ENCODE measurements at regions not wholly inside any gene's neighbourhood (a gene's known extent, or its start where the extent isn't known, plus 50 kb on each side); places are given as distances from the start of the nearest gene placed in this dataset.
"Not testable (repeated sequence)": the region's sequence is repeated elsewhere in the genome, so short reads cannot be mapped to it uniquely, and the experiment has no call there.

DNA sequence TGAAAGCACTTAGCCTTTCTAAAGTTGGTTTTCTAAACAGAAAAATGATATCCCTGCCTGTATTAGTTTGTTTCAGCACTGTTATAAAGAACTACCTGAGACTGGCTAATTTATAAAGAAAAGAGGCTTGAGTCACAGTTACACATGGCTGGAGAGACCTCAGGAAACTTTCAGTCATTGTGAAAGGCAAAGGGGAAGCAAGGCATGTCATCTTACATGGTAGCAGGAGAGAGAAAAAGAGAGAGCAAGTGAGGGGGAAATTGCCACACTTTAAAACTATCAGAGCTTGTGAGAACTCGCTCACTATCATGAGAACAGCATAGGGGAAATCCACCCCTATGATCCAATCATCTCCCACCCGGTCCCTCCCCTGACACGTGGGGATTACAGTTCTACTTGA is 64.9 kb downstream of the FAM170A start:
- Mint-ChIP-seq H3K4me1 (ENCODE audit: low read depth) (no peaks in the 10 kb centered on the region), H3K36me3 (ENCODE audit: low read depth) (no peaks in the 10 kb centered on the region), H3K4me3 (no peak overlapping the region), H3K9me3 (peaks cover 9% of the 10 kb centered on the region), H3K27ac (no peak overlapping the region), H3K27me3 (ENCODE audit: low read depth) (no peaks in the 10 kb centered on the region)
- DNase-seq (ENCODE audit: low spot score), result no peak

DNA sequence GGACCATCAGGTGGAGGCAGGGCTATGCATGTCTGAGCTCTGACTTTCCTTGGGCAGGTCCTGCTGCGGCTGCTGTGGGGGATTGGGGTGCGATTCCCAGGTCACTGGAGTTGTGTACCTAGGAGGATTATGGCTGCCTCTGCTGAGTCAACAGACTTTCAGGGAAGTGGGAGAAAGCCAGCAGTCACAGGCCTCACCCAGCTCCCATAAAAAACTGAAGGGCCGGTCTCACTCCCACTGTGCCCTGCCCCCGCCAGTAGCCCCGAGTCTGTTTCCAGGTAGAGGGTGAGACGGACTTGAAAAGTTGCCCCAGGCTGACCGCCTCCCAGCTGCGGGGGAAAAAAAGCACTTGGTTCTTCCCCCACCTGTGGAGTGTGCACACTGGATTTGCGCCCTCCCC is 76.7 kb downstream of the FAM170A start:
- H3K27me3 Mint-ChIP-seq (ENCODE audit: low read depth), result no peaks in the 10 kb centered on the region
- H3K36me3 Mint-ChIP-seq (ENCODE audit: low read depth), result no peaks in the 10 kb centered on the region
- H3K9me3 Mint-ChIP-seq, result no peaks in the 10 kb centered on the region
- H3K4me3 Mint-ChIP-seq, result no peak overlapping the region
- H3K27ac Mint-ChIP-seq, result no peak overlapping the region
- no peak for DNase-seq (ENCODE audit: low spot score)
- no peaks in the 10 kb centered on the region for H3K4me1 Mint-ChIP-seq (ENCODE audit: low read depth)

DNA sequence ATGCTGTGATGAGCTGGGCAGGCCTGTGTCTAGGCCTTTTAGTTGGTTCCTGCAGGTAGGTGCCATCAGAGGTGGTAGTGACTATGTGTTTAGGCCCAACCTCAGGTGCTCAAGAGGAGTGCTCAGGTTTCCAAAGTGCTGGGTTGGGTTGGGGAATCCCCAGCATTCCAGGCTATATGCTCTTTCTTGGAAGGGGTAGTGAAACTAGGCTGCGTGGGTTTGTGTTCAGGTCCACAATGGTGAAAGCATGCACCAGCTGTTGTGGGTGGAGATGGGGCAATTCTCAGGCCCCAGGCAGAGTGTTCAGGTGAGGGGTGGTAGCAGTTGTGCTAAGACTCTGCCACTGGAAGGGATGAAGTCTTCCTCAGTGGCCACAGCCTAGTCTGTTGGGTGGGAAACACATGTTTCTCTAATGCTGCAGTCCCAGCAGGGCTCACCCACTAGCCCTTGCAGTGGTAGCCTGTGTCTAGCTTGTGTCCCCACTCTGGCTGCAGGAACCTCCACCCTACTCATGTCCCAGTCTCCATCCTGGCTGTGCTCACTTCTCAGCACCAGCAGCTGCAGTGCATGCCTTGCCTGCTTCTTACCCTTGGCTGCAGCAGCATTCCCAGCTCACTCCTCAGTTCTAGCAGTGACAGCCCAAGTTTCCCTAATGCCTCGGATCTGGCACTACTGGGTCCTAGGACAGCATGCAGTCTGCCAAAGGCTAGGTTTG is 78.9 kb downstream of the FAM170A start:
- no peak overlapping the region for H3K4me3 Mint-ChIP-seq
- H3K27ac Mint-ChIP-seq, result no peak overlapping the region
- no peaks in the 10 kb centered on the region for H3K36me3 Mint-ChIP-seq (ENCODE audit: low read depth)
- H3K9me3 Mint-ChIP-seq, result no peaks in the 10 kb centered on the region
- H3K4me1 Mint-ChIP-seq (ENCODE audit: low read depth), result no peaks in the 10 kb centered on the region
- no peak for DNase-seq (ENCODE audit: low spot score)
- H3K27me3 Mint-ChIP-seq (ENCODE audit: low read depth), result no peaks in the 10 kb centered on the region

DNA sequence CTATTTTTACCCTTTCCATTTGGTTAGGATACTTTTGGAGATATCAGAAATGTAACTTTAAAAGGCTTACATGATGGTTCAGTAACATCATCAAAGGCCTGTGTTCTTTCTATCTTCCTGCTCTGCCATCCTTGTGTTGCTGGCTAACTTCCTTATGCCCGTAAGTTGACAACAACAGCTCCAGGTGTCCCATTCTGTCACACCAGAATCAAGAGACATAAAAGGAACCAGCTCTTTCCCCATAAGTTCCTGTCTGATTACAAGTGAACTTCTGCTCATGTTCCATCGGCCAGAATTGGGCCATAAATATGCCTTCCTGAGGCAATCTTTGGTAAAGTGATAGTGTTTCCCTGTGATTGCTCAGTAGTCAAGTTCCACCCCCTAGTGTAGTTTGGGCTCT is 92.4 kb downstream of the FAM170A start:
- Mint-ChIP-seq H3K4me1 (ENCODE audit: low read depth) (no peaks in the 10 kb centered on the region), H3K27ac (no peak overlapping the region), H3K9me3 (no peaks in the 10 kb centered on the region), H3K4me3 (no peak overlapping the region), H3K27me3 (ENCODE audit: low read depth) (no peaks in the 10 kb centered on the region), H3K36me3 (ENCODE audit: low read depth) (no peaks in the 10 kb centered on the region)
- no peak for DNase-seq (ENCODE audit: low spot score)

DNA sequence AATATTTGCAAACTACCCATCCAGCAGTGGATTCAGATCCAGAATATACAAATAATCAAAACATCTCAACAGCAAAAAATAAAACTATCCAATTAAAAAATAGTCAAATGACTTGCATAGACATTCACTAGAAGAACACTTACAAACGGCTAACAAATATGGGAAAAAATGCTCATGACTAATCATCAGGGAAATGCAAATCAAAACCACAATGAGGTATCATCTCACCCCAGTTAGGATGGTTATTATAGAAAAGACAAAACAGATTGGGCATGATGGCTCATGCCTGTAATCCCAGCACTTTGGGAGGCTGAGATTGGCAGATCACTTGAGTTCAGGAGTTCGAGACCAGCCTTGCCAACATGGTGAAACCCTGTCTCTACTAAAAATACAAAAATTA is 95.9 kb downstream of the FAM170A start:
- not testable (repeated sequence) for H3K9me3 Mint-ChIP-seq; DNase-seq (ENCODE audit: low spot score); H3K27ac Mint-ChIP-seq; H3K27me3 Mint-ChIP-seq (ENCODE audit: low read depth); H3K4me1 Mint-ChIP-seq (ENCODE audit: low read depth); H3K36me3 Mint-ChIP-seq (ENCODE audit: low read depth); H3K4me3 Mint-ChIP-seq

DNA sequence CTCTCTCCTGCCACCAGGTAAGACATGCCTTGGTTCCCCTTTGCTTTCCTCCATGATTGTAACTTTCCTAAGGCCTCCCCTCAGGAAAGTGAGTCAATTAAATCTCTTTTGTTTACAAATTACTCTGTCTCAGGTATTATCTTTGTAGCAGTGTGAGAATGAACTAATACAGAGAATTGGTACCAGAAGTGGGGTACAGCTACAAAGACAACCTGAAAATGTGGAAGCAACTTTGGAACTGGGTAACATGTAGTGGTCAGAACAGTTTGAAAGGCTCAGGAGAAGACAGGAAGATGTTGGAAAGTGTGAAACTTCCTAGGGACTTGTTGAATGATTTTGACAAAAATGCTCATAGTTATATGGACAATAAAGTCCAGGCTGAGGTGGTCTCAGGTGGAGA is 97.2 kb downstream of the FAM170A start:
- no peaks in the 10 kb centered on the region for H3K36me3 Mint-ChIP-seq (ENCODE audit: low read depth)
- no peaks in the 10 kb centered on the region for H3K27me3 Mint-ChIP-seq (ENCODE audit: low read depth)
- no peaks in the 10 kb centered on the region for H3K4me1 Mint-ChIP-seq (ENCODE audit: low read depth)
- H3K9me3 Mint-ChIP-seq, result no peaks in the 10 kb centered on the region
- H3K4me3 Mint-ChIP-seq, result no peak overlapping the region
- H3K27ac Mint-ChIP-seq, result no peak overlapping the region
- DNase-seq (ENCODE audit: low spot score), result no peak

DNA sequence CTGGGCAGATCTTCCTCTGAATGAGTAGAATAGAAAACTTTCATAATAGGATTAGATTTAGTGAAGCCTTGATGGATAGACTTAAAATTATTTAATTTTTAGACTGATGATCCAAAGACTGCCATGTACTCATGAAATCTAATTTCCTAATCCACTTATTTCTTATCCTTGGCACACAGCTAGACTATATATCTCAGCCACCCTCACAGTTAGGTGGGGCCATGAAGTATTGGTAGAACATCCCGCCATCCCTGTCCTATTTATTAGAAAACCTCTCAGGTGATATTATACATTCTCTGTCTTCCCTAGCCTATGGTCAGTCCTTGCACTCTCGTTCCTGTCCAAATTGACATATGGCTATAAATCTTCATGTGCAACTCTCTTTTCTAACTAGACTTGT is 110.9 kb downstream of the FAM170A start:
- no peaks in the 10 kb centered on the region for H3K9me3 Mint-ChIP-seq
- H3K36me3 Mint-ChIP-seq (ENCODE audit: low read depth), result no peaks in the 10 kb centered on the region
- H3K27ac Mint-ChIP-seq, result no peak overlapping the region
- H3K27me3 Mint-ChIP-seq (ENCODE audit: low read depth), result no peaks in the 10 kb centered on the region
- H3K4me1 Mint-ChIP-seq (ENCODE audit: low read depth), result no peaks in the 10 kb centered on the region
- no peak for DNase-seq (ENCODE audit: low spot score)
- no peak overlapping the region for H3K4me3 Mint-ChIP-seq

DNA sequence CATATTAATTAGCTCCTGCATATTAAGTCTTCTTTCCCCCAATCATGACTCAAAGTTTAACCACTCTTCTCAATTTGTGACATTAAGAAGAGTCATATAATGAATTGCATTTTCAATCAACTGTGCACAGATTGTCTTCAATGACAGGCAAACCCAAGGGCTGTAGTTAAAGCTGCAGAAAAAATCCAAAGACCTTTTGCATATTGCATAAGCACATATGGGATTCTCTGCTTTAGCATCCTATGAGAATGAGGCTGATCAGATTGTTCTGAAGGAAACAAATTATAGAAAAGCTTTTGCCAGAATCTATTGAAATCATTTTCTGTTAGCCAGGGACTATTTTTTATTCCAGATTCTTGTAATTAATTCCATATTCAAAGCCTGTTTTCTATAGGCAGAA is 112.3 kb downstream of the FAM170A start:
- no peaks in the 10 kb centered on the region for H3K4me1 Mint-ChIP-seq (ENCODE audit: low read depth)
- H3K27me3 Mint-ChIP-seq (ENCODE audit: low read depth), result no peaks in the 10 kb centered on the region
- H3K36me3 Mint-ChIP-seq (ENCODE audit: low read depth), result no peaks in the 10 kb centered on the region
- no peak for DNase-seq (ENCODE audit: low spot score)
- H3K9me3 Mint-ChIP-seq, result no peaks in the 10 kb centered on the region
- H3K4me3 Mint-ChIP-seq, result no peak overlapping the region
- no peak overlapping the region for H3K27ac Mint-ChIP-seq

DNA sequence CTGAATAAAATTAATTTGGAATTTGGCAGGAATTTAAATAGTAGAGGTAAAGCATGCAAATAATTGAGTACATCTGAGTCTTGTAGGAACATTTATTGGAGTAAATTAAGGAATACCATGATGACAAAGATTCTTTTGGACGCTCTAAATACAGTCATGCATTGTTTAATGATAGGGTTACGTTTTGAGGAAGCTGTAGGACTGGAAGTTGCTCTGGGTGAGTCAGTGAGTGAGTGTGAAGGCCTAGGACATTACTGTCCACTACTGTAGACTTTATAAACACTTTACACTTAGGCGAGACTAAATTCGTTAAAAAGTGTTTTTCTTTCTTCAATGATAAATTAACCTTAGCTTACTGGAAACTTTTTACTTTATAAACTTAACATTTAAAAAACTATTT is 113.0 kb downstream of the FAM170A start:
- Mint-ChIP-seq H3K9me3 (no peaks in the 10 kb centered on the region), H3K4me3 (no peak overlapping the region), H3K4me1 (ENCODE audit: low read depth) (no peaks in the 10 kb centered on the region), H3K36me3 (ENCODE audit: low read depth) (no peaks in the 10 kb centered on the region), H3K27me3 (ENCODE audit: low read depth) (no peaks in the 10 kb centered on the region), H3K27ac (no peak overlapping the region)
- DNase-seq (ENCODE audit: low spot score), result no peak

DNA sequence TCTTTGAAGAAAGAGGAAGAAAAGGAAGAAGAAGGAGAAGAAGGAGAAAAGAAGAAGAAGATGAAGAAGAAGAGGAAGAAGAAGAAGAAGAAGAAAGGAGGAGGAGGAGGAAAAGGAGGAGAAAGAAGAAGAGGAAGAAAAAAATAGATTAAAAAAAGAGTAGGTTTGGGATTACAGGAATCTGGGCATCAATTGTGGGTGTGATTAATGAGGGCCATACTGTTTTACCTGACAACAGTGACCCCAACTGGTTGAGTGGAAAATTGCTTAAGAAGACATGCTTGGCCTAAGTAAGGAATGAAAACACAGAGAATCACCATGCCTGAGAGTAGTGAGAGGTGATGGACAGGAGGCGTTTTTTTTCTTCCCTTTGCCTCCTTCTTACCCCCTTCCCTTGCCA is 114.6 kb downstream of the FAM170A start:
- Mint-ChIP-seq H3K4me1 (ENCODE audit: low read depth) (no peaks in the 10 kb centered on the region), H3K27ac (no peak overlapping the region), H3K36me3 (ENCODE audit: low read depth) (no peaks in the 10 kb centered on the region), H3K27me3 (ENCODE audit: low read depth) (no peaks in the 10 kb centered on the region), H3K4me3 (no peak overlapping the region), H3K9me3 (no peaks in the 10 kb centered on the region)
- DNase-seq (ENCODE audit: low spot score), result no peak

DNA sequence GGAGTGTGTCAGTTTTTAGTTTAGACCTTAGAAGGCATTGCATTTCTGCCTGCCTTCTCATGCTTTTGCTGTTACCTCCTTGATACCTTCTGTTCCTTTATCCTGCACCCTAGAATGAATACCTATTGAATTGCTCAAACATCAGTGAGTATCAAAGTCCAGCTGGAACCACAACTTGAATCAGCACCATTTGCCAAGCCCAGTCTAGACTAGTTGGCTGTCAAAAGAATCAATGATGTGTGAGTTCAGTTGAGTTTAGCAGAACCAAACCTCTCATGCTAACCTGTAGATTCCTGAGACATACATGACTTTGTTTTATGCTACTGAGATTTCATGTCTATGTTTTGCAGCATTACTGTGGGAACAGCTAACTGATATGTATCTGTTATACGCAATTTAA is 116.6 kb downstream of the FAM170A start:
- H3K4me1 Mint-ChIP-seq (ENCODE audit: low read depth), result no peaks in the 10 kb centered on the region

DNA sequence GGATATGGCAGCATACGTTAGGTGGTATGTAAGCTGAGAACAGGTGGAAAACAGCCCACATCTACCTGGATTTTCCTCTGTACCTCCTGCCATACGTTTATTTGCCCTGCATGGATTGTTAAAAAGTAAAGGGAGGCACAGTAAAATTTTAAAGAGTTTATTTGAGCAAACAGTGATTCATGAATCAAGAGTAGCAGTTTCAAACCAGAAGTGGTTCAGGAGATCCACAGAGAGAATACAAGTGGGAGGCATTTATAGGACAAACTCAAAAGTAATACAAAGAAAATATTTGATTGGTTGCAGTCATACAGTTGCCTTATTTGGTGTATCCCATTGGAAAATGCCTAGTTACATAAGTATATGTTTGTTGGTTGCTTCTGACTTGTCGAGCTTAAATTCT is 117.6 kb downstream of the FAM170A start:
- Mint-ChIP-seq H3K9me3 (no peaks in the 10 kb centered on the region), H3K36me3 (ENCODE audit: low read depth) (no peaks in the 10 kb centered on the region), H3K27ac (no peak overlapping the region), H3K4me3 (no peak overlapping the region), H3K4me1 (ENCODE audit: low read depth) (no peaks in the 10 kb centered on the region), H3K27me3 (ENCODE audit: low read depth) (no peaks in the 10 kb centered on the region)
- DNase-seq (ENCODE audit: low spot score), result no peak

More for the DNA sequence above, 116.6 kb downstream of the FAM170A start:
- no peak overlapping the region for H3K27ac Mint-ChIP-seq
- H3K9me3 Mint-ChIP-seq, result no peaks in the 10 kb centered on the region
- no peak for DNase-seq (ENCODE audit: low spot score)
- no peaks in the 10 kb centered on the region for H3K27me3 Mint-ChIP-seq (ENCODE audit: low read depth)
- no peaks in the 10 kb centered on the region for H3K36me3 Mint-ChIP-seq (ENCODE audit: low read depth)
- H3K4me3 Mint-ChIP-seq, result no peak overlapping the region

DNA sequence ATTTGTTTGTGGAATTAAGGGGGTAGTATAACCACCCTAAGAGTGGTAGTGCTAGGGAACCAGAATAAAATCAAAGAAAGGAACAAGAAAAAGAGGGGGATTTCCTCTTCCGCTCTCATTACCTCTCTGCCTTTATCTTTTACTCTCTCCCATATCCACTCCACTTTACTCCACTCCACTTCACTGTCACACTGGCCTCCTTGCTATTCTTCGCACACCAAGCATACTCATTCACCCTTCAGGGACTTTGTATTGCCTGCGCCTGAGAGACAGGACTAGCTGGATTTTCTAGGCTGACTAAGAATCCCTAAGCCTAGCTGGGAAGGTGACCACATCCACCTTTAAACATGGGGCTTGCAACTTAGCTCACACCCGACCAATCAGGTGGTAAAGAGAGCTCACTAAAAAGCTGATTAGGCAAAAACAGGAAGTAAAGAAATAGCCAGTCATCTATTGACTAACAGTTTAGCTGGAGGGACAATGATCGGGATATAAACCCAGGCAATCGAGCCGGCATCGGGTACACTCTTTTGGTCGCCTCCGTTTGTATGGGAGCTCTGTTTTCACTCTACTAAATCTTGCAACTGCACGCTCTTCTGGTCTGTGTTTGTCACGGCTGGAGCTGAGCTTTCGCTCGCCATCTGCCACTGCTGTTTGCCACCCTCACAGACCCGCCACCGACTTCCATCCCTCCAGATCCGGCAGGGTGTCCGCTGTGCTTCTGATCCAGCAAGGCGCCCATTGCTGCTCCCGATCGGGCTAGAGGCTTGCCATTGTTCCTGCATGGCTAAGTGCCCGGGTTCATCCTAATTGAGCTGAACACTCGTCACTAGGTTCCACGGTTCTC is 121.8 kb downstream of the FAM170A start:
- Mint-ChIP-seq H3K36me3 (ENCODE audit: low read depth) (no peaks in the 10 kb centered on the region), H3K4me1 (ENCODE audit: low read depth) (no peaks in the 10 kb centered on the region), H3K4me3 (no peak overlapping the region), H3K27ac (no peak overlapping the region), H3K9me3 (no peaks in the 10 kb centered on the region), H3K27me3 (ENCODE audit: low read depth) (no peaks in the 10 kb centered on the region)
- no peak for DNase-seq (ENCODE audit: low spot score)

DNA sequence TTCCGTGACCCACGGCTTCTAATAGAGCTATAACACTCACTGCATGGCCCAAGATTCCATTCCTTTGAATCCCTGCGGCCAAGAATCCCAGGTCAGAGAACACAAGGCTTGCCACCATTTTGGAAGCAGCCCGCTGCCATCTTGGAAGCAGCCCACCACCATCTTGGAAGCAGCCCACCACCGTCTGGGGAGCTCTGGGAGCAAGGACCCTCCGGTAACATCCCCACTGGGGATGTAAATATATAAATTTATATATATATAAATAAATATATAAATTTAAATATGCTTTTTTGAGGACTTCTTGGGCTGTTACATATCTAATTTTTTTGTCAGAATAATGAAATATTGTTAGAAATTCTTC is 122.4 kb downstream of the FAM170A start:
- H3K36me3 Mint-ChIP-seq (ENCODE audit: low read depth), result no peaks in the 10 kb centered on the region
- H3K27me3 Mint-ChIP-seq (ENCODE audit: low read depth), result no peaks in the 10 kb centered on the region
- no peak for DNase-seq (ENCODE audit: low spot score)
- H3K4me1 Mint-ChIP-seq (ENCODE audit: low read depth), result no peaks in the 10 kb centered on the region
- no peak overlapping the region for H3K4me3 Mint-ChIP-seq
- no peaks in the 10 kb centered on the region for H3K9me3 Mint-ChIP-seq
- H3K27ac Mint-ChIP-seq, result no peak overlapping the region
